SK-N-SH treated with all-trans-retinoic acid at 6 μM for 48 hours (cell line): ENCODE measurements at regions not wholly inside any gene's neighbourhood (a gene's known extent, or its start where the extent isn't known, plus 50 kb on each side); places are given as distances from the start of the nearest gene placed in this dataset.

Experiments
- ATAC-seq: fragments of 200-7000 bp; cut with Tn5 transposase; 3 replicates; pipeline ENCODE4 v1.9.1; 2020; ENCODE audit warnings: mild to moderate bottlenecking, moderate library complexity
- ARNTL ChIP-seq: fragments of 450-650 bp; formaldehyde crosslinking; IDR thresholded peaks from 2 replicates; pipeline ENCODE4 v1.5.0; 2020; ENCODE audit warnings: low read depth, mild to moderate bottlenecking, moderate library complexity, borderline replicate concordance
- BACH2 ChIP-seq: fragments of 250-450 bp; sonication (Bioruptor Pico); IDR thresholded peaks from 2 replicates; pipeline ENCODE4 v1.9.0; 2021; ENCODE audit warnings: mild to moderate bottlenecking, borderline replicate concordance
- CSDC2 ChIP-seq: fragments of 250-450 bp; sonication (Bioruptor Pico); IDR thresholded peaks from 2 replicates; pipeline ENCODE4 v1.5.0; 2020; ENCODE audit warnings: mild to moderate bottlenecking, moderate library complexity
- ESRRG ChIP-seq: fragments of 250-450 bp; sonication (Bioruptor Pico); IDR thresholded peaks from 2 replicates; pipeline ENCODE4 v1.6.1; 2021; ENCODE audit warnings: mild to moderate bottlenecking
- GLIS3 ChIP-seq: fragments of 250-450 bp; sonication (Bioruptor Pico); IDR thresholded peaks from 2 replicates; pipeline ENCODE4 v1.5.0; 2020; ENCODE audit warnings: mild to moderate bottlenecking, moderate library complexity
- ISL1 ChIP-seq: fragments of 250-450 bp; sonication (Bioruptor Pico); IDR thresholded peaks from 2 replicates; pipeline ENCODE4 v2.1.2; 2022; ENCODE audit warnings: mild to moderate bottlenecking, moderate library complexity
- OSR1 ChIP-seq: fragments of 250-450 bp; sonication (Bioruptor Pico); IDR thresholded peaks from 2 replicates; pipeline ENCODE4 v1.8.0; 2022; ENCODE audit warnings: moderate library complexity, mild to moderate bottlenecking, inconsistent platforms
- PPARA ChIP-seq: fragments of 250-450 bp; sonication (Bioruptor Pico); IDR thresholded peaks from 2 replicates; pipeline ENCODE4 v1.5.0; 2020; ENCODE audit warnings: mild to moderate bottlenecking, borderline replicate concordance
- RARB ChIP-seq: fragments of 250-450 bp; sonication (Bioruptor Pico); IDR thresholded peaks from 2 replicates; pipeline ENCODE4 v1.8.0; 2021; ENCODE audit warnings: mild to moderate bottlenecking, moderate library complexity
- SNAI2 ChIP-seq: fragments of 250-450 bp; sonication (Bioruptor Pico); IDR thresholded peaks from 2 replicates; pipeline ENCODE4 v1.5.0; 2020; ENCODE audit warnings: mild to moderate bottlenecking, moderate library complexity
- TCF4 ChIP-seq: fragments of 250-450 bp; sonication (Bioruptor Pico); IDR thresholded peaks from 2 replicates; pipeline ENCODE4 v1.8.0; 2021; ENCODE audit warnings: mild to moderate bottlenecking, moderate library complexity, borderline replicate concordance
- TOX ChIP-seq: fragments of 250-450 bp; sonication (Bioruptor Pico); IDR thresholded peaks from 2 replicates; pipeline ENCODE4 v1.8.0; 2021; ENCODE audit warnings: mild to moderate bottlenecking, moderate library complexity, borderline replicate concordance
- ZC3H10 ChIP-seq: fragments of 250-450 bp; sonication (Bioruptor Pico); IDR thresholded peaks from 2 replicates; pipeline ENCODE4 v1.5.1; 2021; ENCODE audit warnings: mild to moderate bottlenecking, moderate library complexity
- ZFP3 ChIP-seq: fragments of 250-450 bp; sonication (Bioruptor Pico); IDR thresholded peaks from 2 replicates; pipeline ENCODE4 v1.5.0; 2020; ENCODE audit warnings: mild to moderate bottlenecking, moderate library complexity
- ZFP30 ChIP-seq: fragments of 450-650 bp; formaldehyde crosslinking; IDR thresholded peaks from 2 replicates; pipeline ENCODE4 v1.5.0; 2022; ENCODE audit warnings: mild to moderate bottlenecking, moderate library complexity
- ZNF565 ChIP-seq: fragments of 450-650 bp; formaldehyde crosslinking; conservative IDR thresholded peaks from 2 replicates; pipeline ENCODE4 v1.5.0; 2020; ENCODE audit warnings: low read depth, mild to moderate bottlenecking, moderate library complexity
- ZNF70 ChIP-seq: fragments of 450-650 bp; formaldehyde crosslinking; IDR thresholded peaks from 2 replicates; pipeline ENCODE4 v1.5.0; 2020; ENCODE audit warnings: mild to moderate bottlenecking, moderate library complexity
- ZNF8 ChIP-seq: fragments of 450-650 bp; formaldehyde crosslinking; IDR thresholded peaks from 2 replicates; pipeline ENCODE4 v1.5.0; 2020; ENCODE audit warnings: mild to moderate bottlenecking, moderate library complexity
- TF ChIP-seq, protein P1 (sequence below): fragments of 250-450 bp; sonication (Bioruptor Pico); IDR thresholded peaks from 2 replicates; pipeline ENCODE4 v1.5.1; 2021; ENCODE audit warnings: mild to moderate bottlenecking, moderate library complexity
- TF ChIP-seq, protein P2 (sequence below): fragments of 250-450 bp; sonication (Bioruptor Pico); IDR thresholded peaks from 2 replicates; pipeline ENCODE4 v1.8.0; 2020; ENCODE audit warnings: mild to moderate bottlenecking, moderate library complexity, borderline replicate concordance
- TF ChIP-seq, protein P3 (sequence below): fragments of 250-450 bp; sonication (Bioruptor Pico); IDR thresholded peaks from 2 replicates; pipeline ENCODE4 v1.5.1; 2020; ENCODE audit warnings: low read depth, mild to moderate bottlenecking, moderate library complexity
- TF ChIP-seq, protein P4 (sequence below): fragments of 250-450 bp; sonication (Bioruptor Pico); IDR thresholded peaks from 2 replicates; pipeline ENCODE4 v1.5.0; 2020; ENCODE audit warnings: mild to moderate bottlenecking, moderate library complexity

DNA sequence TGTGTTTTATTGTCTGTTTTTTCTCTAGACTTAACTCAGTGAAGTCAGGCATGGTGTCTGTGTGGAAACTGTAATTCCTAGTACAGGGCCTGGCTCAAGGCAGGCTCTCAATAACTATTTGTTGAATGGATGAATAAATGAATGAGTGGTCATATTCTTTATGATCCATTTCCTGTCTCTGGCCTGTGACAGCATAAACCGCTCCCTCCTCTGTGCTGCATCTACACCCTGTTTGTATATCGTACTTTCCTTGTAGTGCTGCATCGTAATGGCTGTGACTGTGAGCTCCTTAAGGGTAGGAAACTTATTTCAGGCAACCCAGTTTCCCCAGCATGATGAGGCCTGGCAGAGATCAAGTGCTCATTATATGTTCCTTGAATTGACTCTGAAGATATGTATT, 337.5 kb upstream of the USP24 start (continued):
- TF ChIP-seq, protein P1, sequence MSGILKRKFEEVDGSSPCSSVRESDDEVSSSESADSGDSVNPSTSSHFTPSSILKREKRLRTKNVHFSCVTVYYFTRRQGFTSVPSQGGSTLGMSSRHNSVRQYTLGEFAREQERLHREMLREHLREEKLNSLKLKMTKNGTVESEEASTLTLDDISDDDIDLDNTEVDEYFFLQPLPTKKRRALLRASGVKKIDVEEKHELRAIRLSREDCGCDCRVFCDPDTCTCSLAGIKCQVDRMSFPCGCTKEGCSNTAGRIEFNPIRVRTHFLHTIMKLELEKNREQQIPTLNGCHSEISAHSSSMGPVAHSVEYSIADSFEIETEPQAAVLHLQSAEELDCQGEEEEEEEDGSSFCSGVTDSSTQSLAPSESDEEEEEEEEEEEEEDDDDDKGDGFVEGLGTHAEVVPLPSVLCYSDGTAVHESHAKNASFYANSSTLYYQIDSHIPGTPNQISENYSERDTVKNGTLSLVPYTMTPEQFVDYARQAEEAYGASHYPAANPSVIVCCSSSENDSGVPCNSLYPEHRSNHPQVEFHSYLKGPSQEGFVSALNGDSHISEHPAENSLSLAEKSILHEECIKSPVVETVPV: no peak
- TF ChIP-seq ZC3H10 (CRISPR knock-in tag) (no peak), PPARA (no peak), ESRRG (CRISPR knock-in tag) (no peak), ZNF565 (CRISPR knock-in tag) (no peak), BACH2 (no peak)
- TF ChIP-seq, protein P2, sequence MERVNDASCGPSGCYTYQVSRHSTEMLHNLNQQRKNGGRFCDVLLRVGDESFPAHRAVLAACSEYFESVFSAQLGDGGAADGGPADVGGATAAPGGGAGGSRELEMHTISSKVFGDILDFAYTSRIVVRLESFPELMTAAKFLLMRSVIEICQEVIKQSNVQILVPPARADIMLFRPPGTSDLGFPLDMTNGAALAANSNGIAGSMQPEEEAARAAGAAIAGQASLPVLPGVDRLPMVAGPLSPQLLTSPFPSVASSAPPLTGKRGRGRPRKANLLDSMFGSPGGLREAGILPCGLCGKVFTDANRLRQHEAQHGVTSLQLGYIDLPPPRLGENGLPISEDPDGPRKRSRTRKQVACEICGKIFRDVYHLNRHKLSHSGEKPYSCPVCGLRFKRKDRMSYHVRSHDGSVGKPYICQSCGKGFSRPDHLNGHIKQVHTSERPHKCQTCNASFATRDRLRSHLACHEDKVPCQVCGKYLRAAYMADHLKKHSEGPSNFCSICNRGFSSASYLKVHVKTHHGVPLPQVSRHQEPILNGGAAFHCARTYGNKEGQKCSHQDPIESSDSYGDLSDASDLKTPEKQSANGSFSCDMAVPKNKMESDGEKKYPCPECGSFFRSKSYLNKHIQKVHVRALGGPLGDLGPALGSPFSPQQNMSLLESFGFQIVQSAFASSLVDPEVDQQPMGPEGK (CRISPR knock-in tag): no peak

DNA sequence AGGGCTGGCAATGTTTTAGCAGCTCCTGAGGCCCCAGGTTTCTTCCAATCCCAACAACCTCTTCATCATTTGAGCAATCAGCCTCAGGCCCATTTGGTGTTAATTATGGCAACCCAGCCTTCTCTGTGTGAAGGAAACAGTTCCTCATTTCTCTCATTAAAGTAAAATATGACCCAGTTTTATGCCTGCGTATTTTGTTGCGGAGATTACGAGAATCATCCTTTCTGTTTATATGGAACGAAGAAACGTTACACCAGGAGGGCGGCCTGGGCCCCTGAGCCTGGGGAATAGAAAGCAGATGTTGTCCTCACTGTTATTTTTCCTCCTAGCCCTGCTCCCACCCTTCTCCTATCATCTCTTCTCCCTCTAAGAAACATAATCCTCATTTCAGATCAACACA, 332.2 kb upstream of the USP24 start:
- ATAC-seq: no peak
- TF ChIP-seq ARNTL (CRISPR knock-in tag): no peak
- TF ChIP-seq CSDC2: no peak
- no peak for TF ChIP-seq RARB (CRISPR knock-in tag)
- TF ChIP-seq, protein P3, sequence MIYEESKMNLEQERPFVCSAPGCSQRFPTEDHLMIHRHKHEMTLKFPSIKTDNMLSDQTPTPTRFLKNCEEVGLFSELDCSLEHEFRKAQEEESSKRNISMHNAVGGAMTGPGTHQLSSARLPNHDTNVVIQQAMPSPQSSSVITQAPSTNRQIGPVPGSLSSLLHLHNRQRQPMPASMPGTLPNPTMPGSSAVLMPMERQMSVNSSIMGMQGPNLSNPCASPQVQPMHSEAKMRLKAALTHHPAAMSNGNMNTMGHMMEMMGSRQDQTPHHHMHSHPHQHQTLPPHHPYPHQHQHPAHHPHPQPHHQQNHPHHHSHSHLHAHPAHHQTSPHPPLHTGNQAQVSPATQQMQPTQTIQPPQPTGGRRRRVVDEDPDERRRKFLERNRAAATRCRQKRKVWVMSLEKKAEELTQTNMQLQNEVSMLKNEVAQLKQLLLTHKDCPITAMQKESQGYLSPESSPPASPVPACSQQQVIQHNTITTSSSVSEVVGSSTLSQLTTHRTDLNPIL (CRISPR knock-in tag): no peak

DNA sequence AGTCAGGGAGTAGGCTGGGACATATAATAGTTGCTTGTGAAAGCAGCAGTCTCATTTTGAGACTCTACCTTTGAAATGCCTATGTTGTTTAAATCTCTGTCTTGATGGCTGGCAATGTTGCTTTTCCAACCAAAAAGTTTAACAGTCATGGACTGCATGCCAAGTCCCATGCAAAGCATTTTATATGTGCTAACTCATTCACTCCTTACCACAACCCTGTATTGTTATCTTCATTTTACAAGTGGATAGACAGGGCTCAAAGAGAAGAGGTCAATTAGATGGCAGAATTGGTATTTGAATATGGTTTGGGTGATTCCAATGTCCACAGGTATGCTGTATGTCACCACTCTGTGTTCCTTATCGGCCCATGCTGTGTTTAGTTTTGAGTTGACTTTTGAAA, 331.4 kb upstream of the USP24 start:
- no peak for ATAC-seq
- TF ChIP-seq ZFP30 (CRISPR knock-in tag): no peak
- TF ChIP-seq ZNF70: no peak
- TF ChIP-seq CSDC2: no peak
- no peak for TF ChIP-seq OSR1 (CRISPR knock-in tag)
- TF ChIP-seq TOX (CRISPR knock-in tag): no peak
- TF ChIP-seq GLIS3 (CRISPR knock-in tag): no peak
- TF ChIP-seq ZFP3 (CRISPR knock-in tag): no peak
- TF ChIP-seq ZNF8 (CRISPR knock-in tag): no peak
- TF ChIP-seq, all 23 proteins: peak for 0

DNA sequence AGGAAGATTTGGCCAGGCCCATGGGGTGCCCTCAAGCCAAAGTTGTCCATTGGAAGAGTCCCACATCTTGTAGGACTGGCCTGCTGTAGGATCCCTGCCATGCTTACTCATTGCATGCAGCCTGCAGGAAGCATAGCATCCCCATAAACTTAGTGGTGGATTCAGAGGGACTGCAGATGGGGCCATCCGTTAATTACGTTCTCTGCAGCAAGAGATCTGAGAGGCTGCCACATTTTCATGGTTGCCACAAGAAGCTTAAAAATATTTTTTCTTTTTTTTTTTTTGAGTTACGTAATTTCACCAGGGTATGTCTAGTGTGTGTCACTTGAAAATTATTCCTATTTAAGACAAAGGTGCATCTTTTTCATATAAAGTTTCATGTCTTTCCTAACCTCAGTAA, 329.7 kb upstream of the USP24 start:
- no peak for TF ChIP-seq ZNF8 (CRISPR knock-in tag)
- no peak for TF ChIP-seq SNAI2 (CRISPR knock-in tag)
- TF ChIP-seq OSR1 (CRISPR knock-in tag): no peak
- no peak for TF ChIP-seq CSDC2
- TF ChIP-seq ESRRG (CRISPR knock-in tag): no peak
- no peak for TF ChIP-seq ZNF565 (CRISPR knock-in tag)
- no peak for TF ChIP-seq ZFP3 (CRISPR knock-in tag)
- TF ChIP-seq ISL1: no peak
- TF ChIP-seq, protein P3 (CRISPR knock-in tag): no peak
- no peak for TF ChIP-seq ARNTL (CRISPR knock-in tag)
- TF ChIP-seq TCF4 (CRISPR knock-in tag): no peak
- ATAC-seq: no peak

DNA sequence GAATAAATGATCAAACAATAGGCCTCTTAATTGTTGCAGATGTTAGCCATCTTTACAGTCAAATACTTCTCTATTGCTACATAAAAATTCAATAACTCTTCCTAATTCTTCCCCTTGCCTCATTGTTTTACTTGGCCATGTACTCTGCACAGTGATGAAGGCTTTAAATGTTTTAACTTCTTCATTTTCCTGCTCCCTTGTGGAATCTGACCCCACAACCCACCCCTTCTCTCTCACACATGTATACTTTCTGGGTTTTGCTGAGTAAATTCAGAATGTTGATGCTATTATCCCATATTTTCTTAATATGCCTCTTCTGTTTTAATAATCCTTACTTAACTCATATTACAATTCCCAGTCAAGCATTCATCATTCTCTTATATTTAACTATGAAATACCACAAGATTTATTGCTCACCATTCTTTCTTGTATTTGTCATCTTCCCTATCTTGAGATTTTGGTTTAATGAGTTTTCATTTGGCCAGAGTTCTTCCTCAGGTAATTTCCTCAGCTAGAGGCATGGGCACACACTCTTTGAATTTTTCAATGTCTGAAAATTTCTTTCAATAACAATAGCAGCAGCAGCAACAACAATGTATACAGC, 327.8 kb upstream of the USP24 start:
- no peak for ATAC-seq
- TF ChIP-seq ZNF8 (CRISPR knock-in tag): no peak

DNA sequence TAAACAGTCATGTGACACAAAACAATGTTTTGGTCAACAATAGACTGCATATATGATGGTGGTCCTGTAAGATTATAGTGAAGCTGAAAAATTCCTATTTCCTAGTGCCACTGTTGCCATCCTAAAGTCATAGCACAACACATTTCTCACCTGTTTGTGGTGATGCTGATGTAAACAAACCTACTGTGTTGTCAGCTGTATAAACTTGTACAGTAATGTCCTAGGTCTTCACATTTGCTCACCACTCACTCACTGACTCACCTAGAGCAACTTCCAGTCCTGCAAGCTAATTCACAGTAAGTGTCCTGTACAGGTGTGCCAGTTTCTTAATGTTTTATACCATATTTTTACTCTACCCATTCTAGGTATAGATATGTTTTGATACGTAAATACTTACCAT, 326.1 kb upstream of the USP24 start:
- TF ChIP-seq ZFP3 (CRISPR knock-in tag) (no peak), TOX (CRISPR knock-in tag) (no peak), PPARA (no peak)
- TF ChIP-seq, protein P4, sequence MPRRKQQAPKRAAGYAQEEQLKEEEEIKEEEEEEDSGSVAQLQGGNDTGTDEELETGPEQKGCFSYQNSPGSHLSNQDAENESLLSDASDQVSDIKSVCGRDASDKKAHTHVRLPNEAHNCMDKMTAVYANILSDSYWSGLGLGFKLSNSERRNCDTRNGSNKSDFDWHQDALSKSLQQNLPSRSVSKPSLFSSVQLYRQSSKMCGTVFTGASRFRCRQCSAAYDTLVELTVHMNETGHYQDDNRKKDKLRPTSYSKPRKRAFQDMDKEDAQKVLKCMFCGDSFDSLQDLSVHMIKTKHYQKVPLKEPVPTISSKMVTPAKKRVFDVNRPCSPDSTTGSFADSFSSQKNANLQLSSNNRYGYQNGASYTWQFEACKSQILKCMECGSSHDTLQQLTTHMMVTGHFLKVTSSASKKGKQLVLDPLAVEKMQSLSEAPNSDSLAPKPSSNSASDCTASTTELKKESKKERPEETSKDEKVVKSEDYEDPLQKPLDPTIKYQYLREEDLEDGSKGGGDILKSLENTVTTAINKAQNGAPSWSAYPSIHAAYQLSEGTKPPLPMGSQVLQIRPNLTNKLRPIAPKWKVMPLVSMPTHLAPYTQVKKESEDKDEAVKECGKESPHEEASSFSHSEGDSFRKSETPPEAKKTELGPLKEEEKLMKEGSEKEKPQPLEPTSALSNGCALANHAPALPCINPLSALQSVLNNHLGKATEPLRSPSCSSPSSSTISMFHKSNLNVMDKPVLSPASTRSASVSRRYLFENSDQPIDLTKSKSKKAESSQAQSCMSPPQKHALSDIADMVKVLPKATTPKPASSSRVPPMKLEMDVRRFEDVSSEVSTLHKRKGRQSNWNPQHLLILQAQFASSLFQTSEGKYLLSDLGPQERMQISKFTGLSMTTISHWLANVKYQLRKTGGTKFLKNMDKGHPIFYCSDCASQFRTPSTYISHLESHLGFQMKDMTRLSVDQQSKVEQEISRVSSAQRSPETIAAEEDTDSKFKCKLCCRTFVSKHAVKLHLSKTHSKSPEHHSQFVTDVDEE (CRISPR knock-in tag): no peak
- no peak for ATAC-seq
